K562 (cell line): ENCODE measurements at regions not wholly inside any gene's neighbourhood (a gene's known extent, or its start where the extent isn't known, plus 50 kb on each side); places are given as distances from the start of the nearest gene placed in this dataset.

ENCODE experiments used
- ATAC-seq: fragments of 200-7000 bp; cut with Tn5 transposase; 3 replicates; pipeline ENCODE4 v1.9.1; 2020; ENCODE audit warnings: moderate library complexity
- BruUV-seq: library from RNA; stranded (reverse); fragments of 400-500 nt; replicated peaks from 2 replicates; lab custom pipeline; 2021; lab: Mats Ljungman, UMichigan
- CTCF ChIA-PET: fragments of 300-600 bp; formaldehyde crosslinking; extraction: SDS; loops from one replicate; lab custom pipeline; 2021; ENCODE audit warnings: low intra/inter-chr PET ratio; lab: Yijun Ruan, JAX
- POLR2A ChIA-PET: fragments of 300-600, 350-650 bp; sonication (Branson Sonifier 250); formaldehyde crosslinking; extraction: SDS; loops from one replicate; lab custom pipeline; 2021; ENCODE audit warnings: antibody characterized with exemption, inconsistent platforms; lab: Yijun Ruan, JAX
- DNase-seq, 4 experiments: peaks; one replicate each; pipeline versions ENCODE4 v3.0.0 to v3.0.0-alpha.2; 2011 to 2018; ENCODE audit warnings: low spot score in 3 of 4, mixed read lengths in 3 of 4; ENCODE audit errors: extremely low read depth in 1 of 4
- FAIRE-seq: peaks from 2 replicates; lab custom pipeline; 2011; peaks lifted over from hg19 to GRCh38; lab: Jason Lieb, UNC
- H2AFZ ChIP-seq: 2 replicates; pipeline ENCODE4 v1.6.0; 2011; ENCODE audit warnings: low read depth, low read length, control low read depth, inconsistent platforms
- H3K27ac ChIP-seq: fragments of 200-600 bp; 3 replicates; pipeline ENCODE4 v1.8.0; 2011; ENCODE audit warnings: low read depth, mild to moderate bottlenecking, control low read depth, inconsistent platforms, low read length, moderate library complexity, mixed read lengths; ENCODE audit errors: extremely low read depth
- H3K27me3 ChIP-seq, 2 experiments: fragments of 300-600 bp in 1 of 2; 2 replicates in 1 of 2; 3 replicates in 1 of 2; pipeline versions ENCODE4 v1.6.0 to v1.8.0; 2011; ENCODE audit warnings: inconsistent platforms in 2 of 2, low read length in 2 of 2, mild to moderate bottlenecking in 1 of 2, mixed read lengths in 1 of 2, moderate library complexity in 1 of 2; ENCODE audit not compliant: control insufficient read depth in 2 of 2, insufficient read depth in 2 of 2
- H3K36me3 ChIP-seq: fragments of 300-600 bp; 3 replicates; pipeline ENCODE4 v1.8.0; 2011; ENCODE audit warnings: mild to moderate bottlenecking, low read length, inconsistent platforms; ENCODE audit not compliant: control insufficient read depth, insufficient read depth
- H3K4me1 ChIP-seq, 2 experiments: fragments of 200-600 bp in 1 of 2; replicated peaks in 1 of 2; 2 replicates in 1 of 2; 3 replicates in 1 of 2; pipeline versions ENCODE4 v1.5.1 to v1.8.0; 2011; ENCODE audit warnings: inconsistent platforms in 2 of 2, low read length in 2 of 2, mild to moderate bottlenecking in 1 of 2, mixed read lengths in 1 of 2, moderate library complexity in 1 of 2; ENCODE audit not compliant: control insufficient read depth in 2 of 2, insufficient read depth in 2 of 2
- H3K4me2 ChIP-seq: 2 replicates; pipeline ENCODE4 v1.6.1; 2011; ENCODE audit warnings: low read length, control low read depth, inconsistent platforms, mixed read lengths; ENCODE audit not compliant: insufficient read depth
- H3K4me3 ChIP-seq: fragments of 200-600 bp; sonication (generic), shearing (Covaris generic); 2 replicates; pipeline ENCODE4 v1.5.1; 2016; ENCODE audit warnings: control low read depth, inconsistent platforms
- H3K79me2 ChIP-seq: fragments of 200-600 bp; 3 replicates; pipeline ENCODE4 v1.8.0; 2011; ENCODE audit warnings: low read length, inconsistent platforms; ENCODE audit not compliant: control insufficient read depth, insufficient read depth
- H3K9ac ChIP-seq, 2 experiments: 2 replicates each; pipeline versions ENCODE4 v1.6.0 to v1.6.1; 2011; ENCODE audit warnings: low read depth in 2 of 2, low read length in 2 of 2, control low read depth in 1 of 2, inconsistent platforms in 1 of 2, mild to moderate bottlenecking in 1 of 2, mixed read lengths in 1 of 2; ENCODE audit not compliant: insufficient read depth in 1 of 2
- H3K9me1 ChIP-seq: one replicate; pipeline ENCODE4 v1.6.0; 2011; ENCODE audit warnings: inconsistent platforms, mild to moderate bottlenecking, low read length, moderate library complexity; ENCODE audit not compliant: control insufficient read depth, insufficient read depth
- H3K9me3 ChIP-seq: replicated peaks from 2 replicates; pipeline ENCODE4 v1.5.1; 2011; ENCODE audit warnings: low read depth, low read length, inconsistent platforms; ENCODE audit not compliant: control insufficient read depth, insufficient read depth
- H4K20me1 ChIP-seq: replicated peaks from 2 replicates; pipeline ENCODE4 v1.6.1; 2011; ENCODE audit warnings: low read length, inconsistent platforms, mixed read lengths; ENCODE audit not compliant: control insufficient read depth, insufficient read depth
- EP400 ChIP-seq: fragments of 450-650 bp; IDR thresholded peaks from 2 replicates; pipeline ENCODE4 v1.6.1; 2017; ENCODE audit warnings: antibody characterized with exemption, mild to moderate bottlenecking, moderate library complexity
- GTF2E2 ChIP-seq: fragments of 200-800 bp; sonication (Bioruptor generic); IDR thresholded peaks from 2 replicates; pipeline ENCODE4 v1.6.1; 2016; ENCODE audit warnings: missing genetic modification characterization, missing compliant biosample characterization
- NR2F6 ChIP-seq: fragments of 450-650 bp; formaldehyde crosslinking; IDR thresholded peaks from 2 replicates; pipeline ENCODE4 v1.4.0; 2020; ENCODE audit warnings: mild to moderate bottlenecking
- SMAD4 ChIP-seq: fragments of 250-450 bp; sonication (Bioruptor Pico); conservative IDR thresholded peaks from 2 replicates; pipeline ENCODE4 v1.8.0; 2021; ENCODE audit warnings: inconsistent platforms, mild to moderate bottlenecking, moderate library complexity
- SMARCB1 ChIP-seq: IDR thresholded peaks from 2 replicates; pipeline ENCODE4 v1.6.1; 2011; ENCODE audit warnings: improper control_type of control experiment, low read depth; ENCODE audit not compliant: insufficient read length
- TAF7 ChIP-seq: fragments of 450-650 bp; IDR thresholded peaks from 2 replicates; pipeline ENCODE4 v1.6.1; 2016; ENCODE audit warnings: missing genetic modification characterization, missing compliant biosample characterization
- TAF9B ChIP-seq: fragments of 450-650 bp; IDR thresholded peaks from 2 replicates; pipeline ENCODE4 v1.6.1; 2018; ENCODE audit warnings: mild to moderate bottlenecking; ENCODE audit not compliant: partially characterized antibody
- WHSC1 ChIP-seq: IDR thresholded peaks from one replicate; pipeline ENCODE4 v1.6.1; 2012; ENCODE audit warnings: low read length, control low read depth, inconsistent platforms
- ZNF41 ChIP-seq: fragments of 250-450 bp; sonication (Bioruptor Pico); conservative IDR thresholded peaks from 2 replicates; pipeline ENCODE4 v1.4.0; 2020; ENCODE audit warnings: mild to moderate bottlenecking
- WGBS: fragments of 100-300 bp; shearing (Covaris generic); methylation state at CpG from one replicate; pipeline ENCODE4 v1.1.6; 2016; ENCODE audit warnings: low coverage, mixed read lengths; ENCODE audit not compliant: insufficient coverage; ENCODE audit errors: missing lambda C conversion rate; 5-methylcytosine and 5-hydroxymethylcytosine counted together
- in situ Hi-C: fragments of 300-500 bp; cut with MboI; formaldehyde crosslinking; loops from 4 replicates; pipeline ENCODE4 v1.15.0; 2018; ENCODE audit warnings: inconsistent platforms, mixed read lengths
- intact Hi-C: fragments of 100-400 bp; cut with micrococcal nuclease; formaldehyde crosslinking; loops from 2 replicates; pipeline ENCODE4 v1.14.2; 2022
- TF ChIP-seq, protein P1 (sequence below): fragments of 450-650 bp; IDR thresholded peaks from 2 replicates; pipeline ENCODE4 v1.7.1; 2018; ENCODE audit warnings: mild to moderate bottlenecking, low read depth; ENCODE audit not compliant: partially characterized antibody
- TF ChIP-seq, protein P2 (sequence below): sonication (generic); formaldehyde crosslinking; IDR thresholded peaks from 2 replicates; pipeline ENCODE4 v1.8.0; 2022; ENCODE audit warnings: mild to moderate bottlenecking, missing genetic modification reagents
- TF ChIP-seq, protein P3 (sequence below): fragments of 200-800 bp; sonication (Bioruptor generic); IDR thresholded peaks from 2 replicates; pipeline ENCODE4 v1.6.1; 2017; ENCODE audit warnings: missing genetic modification characterization, missing compliant biosample characterization
- TF ChIP-seq, protein P4 (sequence below): fragments of 250-450 bp; sonication (Bioruptor Pico); IDR thresholded peaks from 2 replicates; pipeline ENCODE4 v1.5.0; 2021; ENCODE audit warnings: mild to moderate bottlenecking, borderline replicate concordance

DNA sequence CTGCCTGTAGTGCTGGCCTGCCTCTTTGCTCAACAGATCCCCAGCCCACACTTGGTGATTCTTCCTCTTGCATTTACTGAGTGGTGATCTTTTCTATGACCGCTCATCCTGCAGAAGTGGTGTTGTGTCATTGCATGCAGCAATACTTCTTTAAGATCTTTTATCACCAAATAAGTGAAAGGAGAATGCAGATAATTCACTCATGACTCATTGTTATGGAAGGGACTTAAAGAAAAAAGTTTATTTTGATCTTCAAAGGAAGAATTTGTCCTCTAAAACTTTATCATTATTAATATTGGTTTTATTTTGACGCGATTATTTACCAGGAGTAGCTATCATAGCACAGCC lies 489.1 kb upstream of the CELF2 start (continued):
- TF ChIP-seq, protein P1, sequence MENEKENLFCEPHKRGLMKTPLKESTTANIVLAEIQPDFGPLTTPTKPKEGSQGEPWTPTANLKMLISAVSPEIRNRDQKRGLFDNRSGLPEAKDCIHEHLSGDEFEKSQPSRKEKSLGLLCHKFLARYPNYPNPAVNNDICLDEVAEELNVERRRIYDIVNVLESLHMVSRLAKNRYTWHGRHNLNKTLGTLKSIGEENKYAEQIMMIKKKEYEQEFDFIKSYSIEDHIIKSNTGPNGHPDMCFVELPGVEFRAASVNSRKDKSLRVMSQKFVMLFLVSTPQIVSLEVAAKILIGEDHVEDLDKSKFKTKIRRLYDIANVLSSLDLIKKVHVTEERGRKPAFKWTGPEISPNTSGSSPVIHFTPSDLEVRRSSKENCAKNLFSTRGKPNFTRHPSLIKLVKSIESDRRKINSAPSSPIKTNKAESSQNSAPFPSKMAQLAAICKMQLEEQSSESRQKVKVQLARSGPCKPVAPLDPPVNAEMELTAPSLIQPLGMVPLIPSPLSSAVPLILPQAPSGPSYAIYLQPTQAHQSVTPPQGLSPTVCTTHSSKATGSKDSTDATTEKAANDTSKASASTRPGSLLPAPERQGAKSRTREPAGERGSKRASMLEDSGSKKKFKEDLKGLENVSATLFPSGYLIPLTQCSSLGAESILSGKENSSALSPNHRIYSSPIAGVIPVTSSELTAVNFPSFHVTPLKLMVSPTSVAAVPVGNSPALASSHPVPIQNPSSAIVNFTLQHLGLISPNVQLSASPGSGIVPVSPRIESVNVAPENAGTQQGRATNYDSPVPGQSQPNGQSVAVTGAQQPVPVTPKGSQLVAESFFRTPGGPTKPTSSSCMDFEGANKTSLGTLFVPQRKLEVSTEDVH = no peak
- TF ChIP-seq TAF7 (tag) = no peak

DNA sequence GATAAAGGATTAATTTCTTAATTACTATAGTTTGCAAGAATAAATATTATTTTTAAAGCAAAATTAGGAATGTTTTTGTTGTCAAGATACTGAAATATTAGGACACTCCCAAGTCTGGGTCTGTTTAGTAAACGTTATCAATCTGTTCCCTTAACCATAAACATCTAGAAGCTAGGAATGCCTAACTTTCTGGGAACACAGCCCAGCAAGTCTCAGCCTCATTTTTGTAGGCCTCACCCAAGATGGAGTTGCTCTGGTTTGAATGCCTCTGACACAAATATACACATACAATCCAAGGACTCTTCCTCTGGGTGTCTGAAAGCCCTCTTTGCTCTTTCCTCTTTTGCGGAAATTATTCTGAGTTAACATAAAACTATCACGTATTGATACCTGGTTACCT lies 487.4 kb upstream of the CELF2 start:
- no peak for FAIRE-seq
- H3K4me1 ChIP-seq = no peaks in the 10 kb centered on the region
- intact Hi-C loops = no loop called here

More for the DNA sequence above, 487.4 kb upstream of the CELF2 start:
- H3K79me2 ChIP-seq = no peaks in the 10 kb centered on the region
- no peaks in the 10 kb centered on the region for H3K9me3 ChIP-seq
- in situ Hi-C loops = no loop called here
- no peaks in the 10 kb centered on the region for H4K20me1 ChIP-seq
- TF ChIP-seq GTF2E2 (tag) (no peak), SMAD4 (CRISPR knock-in tag) (no peak), SMARCB1 (no peak), TAF9B (no peak), NR2F6 (CRISPR knock-in tag) (no peak), ZNF41 (CRISPR knock-in tag) (no peak), EP400 (no peak), WHSC1 (no peak)
- TF ChIP-seq, protein P2, sequence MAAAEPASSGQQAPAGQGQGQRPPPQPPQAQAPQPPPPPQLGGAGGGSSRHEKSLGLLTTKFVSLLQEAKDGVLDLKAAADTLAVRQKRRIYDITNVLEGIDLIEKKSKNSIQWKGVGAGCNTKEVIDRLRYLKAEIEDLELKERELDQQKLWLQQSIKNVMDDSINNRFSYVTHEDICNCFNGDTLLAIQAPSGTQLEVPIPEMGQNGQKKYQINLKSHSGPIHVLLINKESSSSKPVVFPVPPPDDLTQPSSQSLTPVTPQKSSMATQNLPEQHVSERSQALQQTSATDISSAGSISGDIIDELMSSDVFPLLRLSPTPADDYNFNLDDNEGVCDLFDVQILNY (CRISPR knock-in tag) = no peak
- TF ChIP-seq, protein P3, sequence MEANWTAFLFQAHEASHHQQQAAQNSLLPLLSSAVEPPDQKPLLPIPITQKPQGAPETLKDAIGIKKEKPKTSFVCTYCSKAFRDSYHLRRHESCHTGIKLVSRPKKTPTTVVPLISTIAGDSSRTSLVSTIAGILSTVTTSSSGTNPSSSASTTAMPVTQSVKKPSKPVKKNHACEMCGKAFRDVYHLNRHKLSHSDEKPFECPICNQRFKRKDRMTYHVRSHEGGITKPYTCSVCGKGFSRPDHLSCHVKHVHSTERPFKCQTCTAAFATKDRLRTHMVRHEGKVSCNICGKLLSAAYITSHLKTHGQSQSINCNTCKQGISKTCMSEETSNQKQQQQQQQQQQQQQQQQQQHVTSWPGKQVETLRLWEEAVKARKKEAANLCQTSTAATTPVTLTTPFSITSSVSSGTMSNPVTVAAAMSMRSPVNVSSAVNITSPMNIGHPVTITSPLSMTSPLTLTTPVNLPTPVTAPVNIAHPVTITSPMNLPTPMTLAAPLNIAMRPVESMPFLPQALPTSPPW = no peak
- TF ChIP-seq, protein P4, sequence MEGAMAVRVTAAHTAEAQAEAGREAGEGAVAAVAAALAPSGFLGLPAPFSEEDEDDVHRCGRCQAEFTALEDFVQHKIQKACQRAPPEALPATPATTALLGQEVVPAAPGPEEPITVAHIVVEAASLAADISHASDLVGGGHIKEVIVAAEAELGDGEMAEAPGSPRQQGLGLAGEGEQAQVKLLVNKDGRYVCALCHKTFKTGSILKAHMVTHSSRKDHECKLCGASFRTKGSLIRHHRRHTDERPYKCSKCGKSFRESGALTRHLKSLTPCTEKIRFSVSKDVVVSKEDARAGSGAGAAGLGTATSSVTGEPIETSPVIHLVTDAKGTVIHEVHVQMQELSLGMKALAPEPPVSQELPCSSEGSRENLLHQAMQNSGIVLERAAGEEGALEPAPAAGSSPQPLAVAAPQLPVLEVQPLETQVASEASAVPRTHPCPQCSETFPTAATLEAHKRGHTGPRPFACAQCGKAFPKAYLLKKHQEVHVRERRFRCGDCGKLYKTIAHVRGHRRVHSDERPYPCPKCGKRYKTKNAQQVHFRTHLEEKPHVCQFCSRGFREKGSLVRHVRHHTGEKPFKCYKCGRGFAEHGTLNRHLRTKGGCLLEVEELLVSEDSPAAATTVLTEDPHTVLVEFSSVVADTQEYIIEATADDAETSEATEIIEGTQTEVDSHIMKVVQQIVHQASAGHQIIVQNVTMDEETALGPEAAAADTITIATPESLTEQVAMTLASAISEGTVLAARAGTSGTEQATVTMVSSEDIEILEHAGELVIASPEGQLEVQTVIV = no peak
- no peak for DNase-seq
- ChIA-PET POLR2A (no interaction called here), CTCF (no interaction called here)
- no peak for ATAC-seq
- no peak overlapping the region for H3K9ac ChIP-seq
- no TSS peak for BruUV-seq
- H3K27ac ChIP-seq = no peak overlapping the region
- H2AFZ ChIP-seq = no peak overlapping the region
- no peak overlapping the region for H3K4me3 ChIP-seq
- no peaks in the 10 kb centered on the region for H3K27me3 ChIP-seq
- no peak overlapping the region for H3K4me2 ChIP-seq
- no peaks in the 10 kb centered on the region for H3K36me3 ChIP-seq
- no peaks in the 10 kb centered on the region for H3K9me1 ChIP-seq
- WGBS = 3% methylated on average over 3 of the region's 3 CpGs
